ENCODE measurements at regions not wholly inside any gene's neighbourhood (a gene's known extent, or its start where the extent isn't known, plus 50 kb on each side); places are given as distances from the start of the nearest gene placed in this dataset.

- TF ChIP-seq CTCF (IDR thresholded peaks at IDR 0.05) (no peak), POLR2A (IDR thresholded peaks at IDR 0.05) (no peak), POLR2AphosphoS5 (IDR thresholded peaks at IDR 0.05) (no peak)
- no peaks in the 10 kb centered on the region for H3K27me3 ChIP-seq
- DNase-seq (ENCODE audit: low spot score in 2 of 2), result no peak
- intact Hi-C loops (cut with DNase I; ENCODE audit: low total_unique reads), result no loop called here
- no peaks in the 10 kb centered on the region for H3K4me1 ChIP-seq
- no peaks in the 10 kb centered on the region for H3K9me3 ChIP-seq
- no peaks in the 10 kb centered on the region for H3K36me3 ChIP-seq
- H3K27ac ChIP-seq, result no peak overlapping the region
- H3K4me3 ChIP-seq, result no peak overlapping the region
Measured at GRCh38 chr13:22432690-22433089, 748.1 kb upstream of the SGCG start.

- no peak for TF ChIP-seq POLR2A (IDR thresholded peaks at IDR 0.05)
- no peak for TF ChIP-seq CTCF (IDR thresholded peaks at IDR 0.05)
- TF ChIP-seq POLR2AphosphoS5 (IDR thresholded peaks at IDR 0.05), result no peak
- H3K9me3 ChIP-seq, result peaks cover 0 to 3% of the 10 kb centered on the region in 2 donors
- intact Hi-C loops (cut with DNase I; ENCODE audit: low total_unique reads), result no loop called here
- H3K27me3 ChIP-seq, result no peaks in the 10 kb centered on the region
- no peak overlapping the region for H3K4me3 ChIP-seq
- H3K4me1 ChIP-seq, result no peaks in the 10 kb centered on the region
- no peak for DNase-seq (ENCODE audit: low spot score in 2 of 2)
- H3K36me3 ChIP-seq, result no peaks in the 10 kb centered on the region
- H3K27ac ChIP-seq, result no peak overlapping the region
Measured at GRCh38 chr13:22447132-22447886, 733.5 kb upstream of the SGCG start.

GRCh38 chr13:22449251-22449650, 731.5 kb upstream of the SGCG start:
- intact Hi-C loops (cut with DNase I; ENCODE audit: low total_unique reads), result no loop called here
- H3K9me3 ChIP-seq, result no peaks in the 10 kb centered on the region
- TF ChIP-seq POLR2AphosphoS5 (IDR thresholded peaks at IDR 0.05), result no peak
- no peak for TF ChIP-seq POLR2A (IDR thresholded peaks at IDR 0.05)
- TF ChIP-seq CTCF (IDR thresholded peaks at IDR 0.05), result no peak
- H3K4me1 ChIP-seq, result no peaks in the 10 kb centered on the region
- H3K27ac ChIP-seq, result no peak overlapping the region
- no peak for DNase-seq (ENCODE audit: low spot score in 2 of 2)
- no peaks in the 10 kb centered on the region for H3K36me3 ChIP-seq
- no peak overlapping the region for H3K4me3 ChIP-seq
- H3K27me3 ChIP-seq, result no peaks in the 10 kb centered on the region

GRCh38 chr13:22451327-22451741, 729.4 kb upstream of the SGCG start:
- no peaks in the 10 kb centered on the region for H3K9me3 ChIP-seq
- intact Hi-C loops (cut with DNase I; ENCODE audit: low total_unique reads), result no loop called here
- TF ChIP-seq CTCF (IDR thresholded peaks at IDR 0.05), result no peak
- TF ChIP-seq POLR2AphosphoS5 (IDR thresholded peaks at IDR 0.05), result no peak
- TF ChIP-seq POLR2A (IDR thresholded peaks at IDR 0.05), result no peak
- no peaks in the 10 kb centered on the region for H3K36me3 ChIP-seq
- H3K27me3 ChIP-seq, result no peaks in the 10 kb centered on the region
- H3K4me3 ChIP-seq, result no peak overlapping the region
- H3K4me1 ChIP-seq, result no peaks in the 10 kb centered on the region
- H3K27ac ChIP-seq, result peak overlapping the region in 1 of 2 donors; percentile 19
- DNase-seq (ENCODE audit: low spot score in 2 of 2), result peak in 1 of 2 donors; percentile 64

- DNase-seq (ENCODE audit: low spot score in 2 of 2), result no peak
- H3K9me3 ChIP-seq, result no peaks in the 10 kb centered on the region
- TF ChIP-seq POLR2AphosphoS5 (IDR thresholded peaks at IDR 0.05) (no peak), POLR2A (IDR thresholded peaks at IDR 0.05) (no peak), CTCF (IDR thresholded peaks at IDR 0.05) (no peak)
Measured at GRCh38 chr13:22454586-22454985, 726.2 kb upstream of the SGCG start.

More at GRCh38 chr13:22454586-22454985, 726.2 kb upstream of the SGCG start:
- H3K36me3 ChIP-seq, result no peaks in the 10 kb centered on the region
- H3K4me3 ChIP-seq, result no peak overlapping the region
- intact Hi-C loops (cut with DNase I; ENCODE audit: low total_unique reads), result no loop called here
- H3K27me3 ChIP-seq, result no peaks in the 10 kb centered on the region
- H3K4me1 ChIP-seq, result no peaks in the 10 kb centered on the region
- H3K27ac ChIP-seq, result no peak overlapping the region
